Lung (tissue), 11 donors: ENCODE measurements at regions not wholly inside any gene's neighbourhood (a gene's known extent, or its start where the extent isn't known, plus 50 kb on each side); places are given as distances from the start of the nearest gene placed in this dataset.
"Not testable (repeated sequence)": the region's sequence is repeated elsewhere in the genome, so short reads cannot be mapped to it uniquely, and the experiment has no call there.

ENCODE experiments used
- ATAC-seq: fragments of 200-7000 bp; cut with Tn5 transposase; one replicate; pipeline ENCODE4 v1.9.1; 2020; ENCODE audit warnings: moderate number of reproducible peaks; ENCODE audit not compliant: insufficient read depth, low FRiP score
- DNase-seq, 3 donors: peaks; one replicate each; pipeline ENCODE4 v3.0.0-alpha.2; 2013 to 2017
- H3K27ac ChIP-seq, 2 donors: one replicate each; pipeline ENCODE4 v1.5.1; 2013; ENCODE audit warnings: mild to moderate bottlenecking in 2 of 2, moderate library complexity in 2 of 2, control low read depth in 1 of 2, inconsistent platforms in 1 of 2, low read depth in 1 of 2, low read length in 1 of 2
- H3K27me3 ChIP-seq, 3 donors: one replicate each; pipeline ENCODE4 v1.5.1; 2013; ENCODE audit warnings: low read length in 2 of 3; ENCODE audit not compliant: control insufficient read depth in 3 of 3, insufficient read depth in 3 of 3
- H3K36me3 ChIP-seq, 4 donors: one replicate each; pipeline ENCODE4 v1.5.1; 2013; ENCODE audit warnings: low read length in 4 of 4, mild to moderate bottlenecking in 1 of 4, moderate library complexity in 1 of 4; ENCODE audit not compliant: control insufficient read depth in 4 of 4, insufficient read depth in 4 of 4
- H3K4me1 ChIP-seq, 5 donors: one replicate each; pipeline ENCODE4 v1.5.1; 2013; ENCODE audit warnings: low read length in 5 of 5, mild to moderate bottlenecking in 2 of 5, moderate library complexity in 1 of 5; ENCODE audit not compliant: control insufficient read depth in 5 of 5, insufficient read depth in 5 of 5
- H3K4me3 ChIP-seq: one replicate; pipeline ENCODE4 v1.5.1; 2013; ENCODE audit warnings: mild to moderate bottlenecking, control low read depth, moderate library complexity
- H3K9ac ChIP-seq, 2 donors: one replicate each; pipeline ENCODE4 v1.5.1; 2013; ENCODE audit warnings: low read length in 2 of 2, control low read depth in 1 of 2; ENCODE audit not compliant: insufficient read depth in 1 of 2
- H3K9me3 ChIP-seq, 4 donors: one replicate each; pipeline ENCODE4 v1.5.1; 2013; ENCODE audit warnings: low read length in 3 of 4, mild to moderate bottlenecking in 1 of 4, moderate library complexity in 1 of 4; ENCODE audit not compliant: control insufficient read depth in 4 of 4, insufficient read depth in 3 of 4
- WGBS, 2 donors: extraction: QIAGEN DNeasy Blood & Tissue Kit; methylation state at CpG; one replicate each; pipeline ENCODE4 v1.1.7; 2013; 5-methylcytosine and 5-hydroxymethylcytosine counted together
- TF ChIP-seq, protein P1 (sequence below): IDR thresholded peaks from 2 replicates; pipeline ENCODE4 v1.5.1; 2012; ENCODE audit warnings: mild to moderate bottlenecking; ENCODE audit errors: control extremely low read depth, extremely low read depth
- donor health status: control.
- donor health status: control.
- donor health status: Bipolar disorder and iron deficiency.
- donor health status: healthy.
- donor health status: DM: yes; HTN: yes; CAD: no.

DNA sequence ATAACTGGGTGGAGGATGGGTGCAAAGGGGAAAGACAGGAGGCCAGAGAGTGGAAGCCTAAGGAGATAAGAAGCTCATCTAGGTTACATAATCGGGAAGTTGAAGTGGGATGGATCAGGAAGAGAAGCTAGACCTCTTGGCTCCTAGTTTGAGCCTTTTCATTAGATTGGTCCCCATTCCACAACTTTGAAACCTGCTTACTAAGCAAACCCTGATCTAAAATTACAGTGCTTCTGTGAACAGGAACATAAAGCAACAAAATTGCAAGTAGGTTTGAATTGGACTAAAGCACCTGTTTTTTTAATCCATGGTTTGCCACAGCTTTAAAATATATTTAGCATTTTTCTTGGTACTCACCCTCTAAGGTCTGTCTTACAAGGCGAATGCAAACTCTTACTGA lies 80.4 kb upstream of the EED start:
- peaks cover 0 to 2% (median 0%) of the 10 kb centered on the region in 4 donors for H3K9me3 ChIP-seq
- no peaks in the 10 kb centered on the region for H3K27me3 ChIP-seq
- H3K36me3 ChIP-seq: no peaks in the 10 kb centered on the region
- H3K27ac ChIP-seq: no peak overlapping the region
- H3K9ac ChIP-seq: no peak overlapping the region
- no peak overlapping the region for H3K4me3 ChIP-seq
- ATAC-seq: no peak
- TF ChIP-seq, protein P1, sequence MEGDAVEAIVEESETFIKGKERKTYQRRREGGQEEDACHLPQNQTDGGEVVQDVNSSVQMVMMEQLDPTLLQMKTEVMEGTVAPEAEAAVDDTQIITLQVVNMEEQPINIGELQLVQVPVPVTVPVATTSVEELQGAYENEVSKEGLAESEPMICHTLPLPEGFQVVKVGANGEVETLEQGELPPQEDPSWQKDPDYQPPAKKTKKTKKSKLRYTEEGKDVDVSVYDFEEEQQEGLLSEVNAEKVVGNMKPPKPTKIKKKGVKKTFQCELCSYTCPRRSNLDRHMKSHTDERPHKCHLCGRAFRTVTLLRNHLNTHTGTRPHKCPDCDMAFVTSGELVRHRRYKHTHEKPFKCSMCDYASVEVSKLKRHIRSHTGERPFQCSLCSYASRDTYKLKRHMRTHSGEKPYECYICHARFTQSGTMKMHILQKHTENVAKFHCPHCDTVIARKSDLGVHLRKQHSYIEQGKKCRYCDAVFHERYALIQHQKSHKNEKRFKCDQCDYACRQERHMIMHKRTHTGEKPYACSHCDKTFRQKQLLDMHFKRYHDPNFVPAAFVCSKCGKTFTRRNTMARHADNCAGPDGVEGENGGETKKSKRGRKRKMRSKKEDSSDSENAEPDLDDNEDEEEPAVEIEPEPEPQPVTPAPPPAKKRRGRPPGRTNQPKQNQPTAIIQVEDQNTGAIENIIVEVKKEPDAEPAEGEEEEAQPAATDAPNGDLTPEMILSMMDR: no peak
- DNase-seq: no peak
- 92 to 94% methylated on average over 2 of the region's 2 CpGs for WGBS, 2 donors
- H3K4me1 ChIP-seq: peaks cover 0 to 43% (median 7%) of the 10 kb centered on the region in 5 donors

DNA sequence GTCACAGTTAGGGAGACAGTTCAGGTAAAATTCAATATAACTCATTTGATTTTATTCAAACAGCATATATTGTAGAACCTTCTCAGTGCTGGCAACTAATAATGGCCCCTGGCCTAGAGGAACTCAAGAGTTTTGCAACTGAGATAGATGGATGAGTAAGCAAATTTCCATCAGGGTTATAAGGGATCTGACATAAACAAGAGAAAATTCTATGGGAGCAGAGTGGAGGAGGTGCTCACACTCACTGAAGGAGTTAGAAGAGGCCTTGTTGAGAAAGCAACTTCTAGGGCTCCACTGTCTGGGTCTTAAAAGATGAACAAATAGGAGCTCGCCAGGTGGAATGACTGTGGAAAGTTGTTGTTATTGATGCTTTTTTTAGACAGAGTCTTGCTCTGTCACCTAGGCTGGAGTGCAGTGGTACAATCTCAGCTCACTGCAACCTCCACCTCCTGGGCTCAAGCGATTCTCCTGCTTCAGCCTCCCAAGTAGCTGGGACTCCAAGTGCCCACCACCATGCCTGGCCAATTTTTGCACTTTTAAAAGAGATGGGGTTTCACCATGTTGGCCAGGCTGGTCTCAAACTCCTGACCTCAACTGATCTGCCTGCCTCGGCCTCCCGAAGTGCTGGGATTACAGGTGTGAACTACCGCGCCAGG lies 81.2 kb upstream of the EED start:
- not testable (repeated sequence) for H3K4me3 ChIP-seq, H3K9ac ChIP-seq, H3K27ac ChIP-seq, H3K36me3 ChIP-seq, H3K9me3 ChIP-seq, DNase-seq, H3K27me3 ChIP-seq, ATAC-seq
- WGBS, 2 donors: 86 to 90% methylated on average over 6 of the region's 6 CpGs
- peaks cover 0 to 43% (median 7%) of the 10 kb centered on the region in 5 donors for H3K4me1 ChIP-seq

DNA sequence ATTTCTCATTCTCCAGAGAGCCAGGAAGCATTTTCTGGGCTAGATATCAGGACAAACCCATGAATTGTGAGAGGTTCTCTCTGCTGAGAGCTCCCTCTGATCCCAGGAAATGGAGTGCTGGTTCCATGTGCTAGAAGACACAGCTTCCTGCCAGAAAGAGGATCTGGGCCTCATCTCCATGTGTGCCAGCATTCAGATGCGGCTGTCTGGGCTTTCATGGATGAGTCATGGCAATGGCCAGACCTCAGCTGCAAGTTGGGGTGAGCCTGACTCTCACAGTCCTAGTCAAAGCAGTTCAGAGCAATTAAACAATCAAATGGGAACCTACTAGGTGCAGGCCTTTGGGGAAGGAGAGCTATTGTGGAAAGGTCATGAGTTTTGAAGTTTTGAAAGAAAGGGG lies 82.3 kb upstream of the EED start:
- Histone ChIP-seq H3K27me3 (no peaks in the 10 kb centered on the region), H3K9ac (no peak overlapping the region), H3K4me3 (no peak overlapping the region), H3K4me1 (peaks cover 0 to 33% (median 7%) of the 10 kb centered on the region in 5 donors), H3K9me3 (peaks cover 0 to 2% (median 0%) of the 10 kb centered on the region in 4 donors), H3K36me3 (no peaks in the 10 kb centered on the region), H3K27ac (peak overlapping the region in 1 of 2 donors; percentile 51)
- ATAC-seq (peak; percentile 85), DNase-seq (peak in 1 of 3 donors; percentile 51)
- TF ChIP-seq, protein P1: no peak
- WGBS, 2 donors: 25 to 53% methylated on average over 1 of the region's 1 CpG

DNA sequence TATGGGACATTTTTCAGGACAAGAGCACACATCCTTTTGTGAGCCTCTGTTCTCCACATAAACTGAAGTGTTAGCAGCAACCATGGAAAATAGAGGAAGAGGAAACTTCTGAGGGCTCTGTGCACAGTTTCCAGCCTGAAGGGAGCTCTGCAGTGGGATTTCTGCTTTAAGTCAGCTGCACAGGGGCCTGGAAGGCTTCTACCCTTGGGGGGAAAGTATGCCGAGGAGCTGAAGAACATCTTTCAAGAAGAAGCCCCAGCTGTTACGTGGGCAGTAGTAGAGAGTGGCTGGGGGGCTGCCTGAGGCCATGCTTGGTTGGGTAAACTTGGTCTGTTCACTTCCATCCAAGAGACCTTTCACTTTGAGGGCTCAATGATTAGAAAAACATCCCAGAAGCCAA lies 82.7 kb upstream of the EED start:
- Histone ChIP-seq H3K9ac (no peak overlapping the region), H3K4me3 (no peak overlapping the region), H3K36me3 (no peaks in the 10 kb centered on the region), H3K4me1 (peaks cover 0 to 30% (median 7%) of the 10 kb centered on the region in 5 donors), H3K27me3 (no peaks in the 10 kb centered on the region), H3K27ac (peak overlapping the region in 1 of 2 donors; percentile 51), H3K9me3 (peaks cover 0 to 2% (median 0%) of the 10 kb centered on the region in 4 donors)
- ATAC-seq (no peak), DNase-seq (no peak)
- TF ChIP-seq, protein P1: no peak
- 47 to 64% methylated on average over 2 of the region's 2 CpGs for WGBS, 2 donors
